HG03378 (cell line): ENCODE measurements at regions not wholly inside any gene's neighbourhood (a gene's known extent, or its start where the extent isn't known, plus 50 kb on each side); places are given as distances from the start of the nearest gene placed in this dataset.

Experiments used
- ATAC-seq: cut with Tn5 transposase; IDR thresholded peaks from one replicate; pipeline ENCODE4 v1.9.1; 2021; ENCODE audit warnings: mild to moderate bottlenecking, moderate library complexity; ENCODE audit not compliant: unreplicated experiment

DNA sequence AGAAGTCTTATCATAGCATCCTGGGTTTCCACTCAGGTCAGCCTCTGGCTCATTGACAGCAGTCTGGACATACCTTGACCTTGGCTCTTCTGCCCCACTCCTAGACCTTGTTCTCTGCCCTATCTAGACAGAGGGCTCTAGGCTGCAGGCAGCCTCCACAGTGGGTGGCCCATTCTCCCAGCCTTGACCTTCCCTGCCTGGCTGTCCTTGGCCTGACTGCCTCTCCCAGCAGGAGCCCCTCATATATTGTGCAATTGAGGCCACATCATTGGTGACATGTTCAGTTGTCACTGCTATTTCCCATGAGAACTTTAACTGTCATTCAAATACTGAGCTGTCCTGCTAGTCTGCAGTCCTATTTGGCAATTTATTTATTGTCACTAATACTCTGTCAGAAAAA lies 503.4 kb downstream of the PLXNA4 start:
- no peak for ATAC-seq

DNA sequence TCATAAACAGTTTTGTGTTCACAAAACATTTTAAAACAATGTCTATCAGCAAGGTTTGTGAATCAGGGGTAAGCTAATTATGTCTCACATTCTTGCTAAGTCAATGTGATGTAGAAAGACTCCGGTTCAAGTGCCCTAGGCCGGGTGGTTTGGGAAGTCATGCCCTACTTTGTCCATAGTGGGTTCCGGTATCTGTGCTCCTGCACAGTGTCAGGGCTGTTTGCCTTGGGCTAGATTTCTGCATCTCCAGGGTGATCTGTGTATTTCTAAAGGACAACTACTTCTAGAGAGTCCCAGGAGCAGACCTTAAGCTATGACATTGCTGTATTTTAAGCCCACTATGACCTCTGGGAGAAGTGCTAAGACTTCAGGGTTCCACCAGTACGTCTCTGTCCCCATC lies 504.1 kb downstream of the PLXNA4 start:
- no peak for ATAC-seq

DNA sequence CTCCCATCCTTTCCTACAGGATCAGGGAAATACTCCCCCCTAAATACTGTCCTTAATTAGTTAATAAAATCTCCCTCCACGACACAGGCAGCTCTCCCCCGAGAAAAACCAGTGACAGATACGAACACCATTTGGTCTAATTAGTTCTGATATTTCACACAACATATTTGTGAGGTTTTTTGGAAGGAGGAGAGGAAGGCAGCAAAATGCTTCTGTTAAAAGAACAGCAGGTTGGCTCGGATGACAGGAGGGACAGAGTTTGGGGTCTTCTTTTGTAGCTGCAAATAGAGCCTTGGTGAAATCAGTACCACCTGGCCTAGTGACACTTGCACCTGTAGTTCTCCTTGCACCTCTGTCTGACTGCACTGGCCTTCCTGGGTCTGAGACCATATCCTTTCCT lies 507.0 kb downstream of the PLXNA4 start:
- ATAC-seq, result no peak

DNA sequence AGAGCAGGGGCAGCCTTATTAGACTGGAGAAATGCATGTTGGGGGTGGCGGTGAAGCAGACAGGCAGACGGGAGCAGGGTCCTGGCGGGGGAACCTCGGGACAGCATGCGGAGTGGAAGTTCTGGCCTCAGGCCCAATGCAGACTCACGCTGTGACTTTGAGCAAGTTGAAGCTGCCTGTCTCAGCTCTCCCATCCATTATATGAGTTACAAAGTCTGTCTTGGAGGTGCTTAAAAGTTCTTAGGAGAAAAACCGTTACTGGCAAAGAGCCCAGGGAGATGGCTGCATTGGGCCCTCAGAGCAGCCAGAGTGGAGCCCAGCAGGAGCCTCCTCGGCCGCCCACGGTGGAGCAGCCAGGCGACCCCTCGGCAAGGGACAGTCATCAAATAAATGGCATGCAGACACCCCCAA lies 509.5 kb downstream of the PLXNA4 start:
- ATAC-seq, result no peak

DNA sequence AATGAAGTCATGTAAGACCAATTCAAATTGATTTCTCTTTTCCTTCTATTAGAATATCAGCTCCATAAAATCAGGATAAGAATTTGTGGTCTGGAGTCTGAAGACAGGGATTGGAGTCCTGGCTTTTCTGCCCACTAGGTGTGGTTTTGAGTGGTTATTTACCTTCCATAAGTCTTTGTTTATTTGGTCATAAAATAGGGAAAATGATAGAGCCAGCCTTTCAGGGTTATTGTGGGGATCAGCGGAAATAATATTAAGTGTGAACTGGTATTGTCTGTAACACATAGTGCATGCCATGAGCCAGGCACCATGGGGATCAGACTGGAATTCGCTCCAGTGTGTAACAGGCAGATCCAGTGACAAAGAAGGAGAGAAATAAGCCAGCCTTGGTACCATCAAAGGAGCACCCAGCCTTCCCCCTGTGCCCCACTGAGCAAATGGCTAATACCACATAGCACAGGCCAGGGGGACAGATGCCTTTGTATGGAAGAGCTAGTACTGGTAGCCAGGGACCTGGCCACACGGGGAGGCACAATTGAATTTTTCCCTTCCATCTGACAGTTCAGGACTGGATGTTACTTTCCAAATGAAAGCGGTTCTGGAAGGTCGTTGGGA lies 509.7 kb upstream of the PODXL start:
- no peak for ATAC-seq

DNA sequence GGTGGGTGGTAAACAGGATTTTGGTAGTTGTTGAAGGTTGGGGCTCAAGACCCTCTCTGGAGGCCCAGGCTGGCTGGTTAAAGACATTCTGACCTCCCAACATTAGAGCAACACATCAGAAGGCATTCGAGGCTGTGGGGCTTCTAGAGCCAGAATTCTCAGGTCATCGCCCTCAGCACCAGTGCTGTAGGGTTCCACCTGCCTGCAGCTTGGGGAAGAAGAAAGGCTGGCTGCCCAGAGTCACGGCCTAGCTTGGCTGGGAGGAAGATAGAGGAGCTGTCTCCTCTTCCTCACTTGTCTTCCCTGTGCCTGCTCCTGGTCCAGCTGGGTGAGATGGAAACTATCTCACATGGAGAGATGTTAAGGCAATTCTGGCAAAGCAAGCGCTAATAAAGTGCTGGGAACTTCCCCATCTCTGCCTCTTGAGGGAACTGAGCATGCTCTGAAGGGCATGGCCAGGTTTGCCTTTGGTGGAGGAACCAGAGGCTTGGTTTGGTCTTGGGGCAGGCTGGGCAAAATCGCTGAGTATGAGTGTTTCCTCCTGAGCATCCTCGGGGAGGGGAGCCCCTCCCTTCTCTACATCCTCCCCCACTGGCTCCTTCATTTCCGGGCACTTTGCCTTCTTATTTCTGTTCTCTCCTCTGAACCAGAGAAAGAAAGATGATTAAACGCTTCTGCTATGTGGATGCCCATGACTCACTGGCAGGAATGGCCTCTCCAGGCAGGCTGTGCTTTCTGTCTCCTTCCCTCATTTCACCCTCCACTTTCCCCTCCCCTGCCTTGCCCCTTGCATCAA lies 509.0 kb upstream of the PODXL start:
- no peak for ATAC-seq

DNA sequence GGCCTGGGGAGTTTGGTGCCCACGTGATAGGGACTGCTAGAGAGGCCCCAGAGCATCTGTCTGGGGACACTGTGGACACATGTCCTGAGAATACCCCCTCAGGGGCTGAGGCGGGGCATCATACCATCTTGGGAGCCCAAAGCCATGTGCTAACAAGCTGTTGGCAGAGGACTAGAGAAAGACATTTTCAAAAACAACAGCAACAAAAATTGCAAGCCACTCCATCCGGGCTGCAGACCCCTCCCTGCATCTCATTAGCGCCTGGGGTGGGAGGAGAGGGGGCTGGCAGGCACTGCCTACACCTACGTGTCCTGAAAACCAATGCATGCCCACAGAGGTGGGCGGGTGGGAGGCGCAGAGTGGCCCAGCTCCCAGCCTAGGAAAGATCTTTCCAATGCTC lies 507.4 kb upstream of the PODXL start:
- ATAC-seq, result no peak

DNA sequence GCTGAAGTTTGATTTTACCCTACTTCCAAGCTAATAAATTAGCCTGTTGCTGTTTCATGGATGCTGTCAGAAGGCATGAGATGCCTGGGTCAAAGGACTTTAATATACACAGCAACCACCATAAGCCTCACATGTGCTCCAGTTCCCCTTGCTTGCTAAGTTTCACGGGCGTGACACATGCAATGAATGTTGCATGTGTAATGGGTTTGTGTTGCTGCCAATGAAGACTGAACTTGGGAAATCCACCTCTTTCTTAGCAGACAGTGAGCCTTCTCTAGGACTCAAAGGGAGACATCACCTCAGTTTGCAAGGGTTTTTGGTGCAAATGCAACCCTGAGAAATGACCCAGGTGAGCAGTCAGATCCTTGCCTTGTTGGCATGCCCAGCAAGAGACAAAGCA lies 505.5 kb upstream of the PODXL start:
- no peak for ATAC-seq

DNA sequence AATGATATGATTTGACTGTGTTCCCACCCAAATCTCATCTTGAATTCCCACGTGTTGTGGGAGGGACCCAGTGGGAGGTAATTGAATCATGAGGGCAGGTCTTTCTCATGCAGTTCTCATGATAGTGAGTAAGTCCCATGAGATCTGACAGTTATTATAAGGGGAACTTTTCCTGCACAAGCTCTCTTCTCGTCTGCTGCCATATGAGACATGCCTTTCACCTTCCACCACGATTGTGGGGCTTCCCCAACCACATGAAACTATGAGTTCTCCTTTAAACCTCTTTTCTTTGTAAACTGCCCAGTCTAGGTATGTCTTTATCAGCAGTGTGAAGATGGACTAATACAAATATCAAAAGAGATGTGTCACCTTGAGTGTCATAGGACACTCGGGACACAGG lies 502.7 kb upstream of the PODXL start:
- peak; percentile 78 for ATAC-seq

DNA sequence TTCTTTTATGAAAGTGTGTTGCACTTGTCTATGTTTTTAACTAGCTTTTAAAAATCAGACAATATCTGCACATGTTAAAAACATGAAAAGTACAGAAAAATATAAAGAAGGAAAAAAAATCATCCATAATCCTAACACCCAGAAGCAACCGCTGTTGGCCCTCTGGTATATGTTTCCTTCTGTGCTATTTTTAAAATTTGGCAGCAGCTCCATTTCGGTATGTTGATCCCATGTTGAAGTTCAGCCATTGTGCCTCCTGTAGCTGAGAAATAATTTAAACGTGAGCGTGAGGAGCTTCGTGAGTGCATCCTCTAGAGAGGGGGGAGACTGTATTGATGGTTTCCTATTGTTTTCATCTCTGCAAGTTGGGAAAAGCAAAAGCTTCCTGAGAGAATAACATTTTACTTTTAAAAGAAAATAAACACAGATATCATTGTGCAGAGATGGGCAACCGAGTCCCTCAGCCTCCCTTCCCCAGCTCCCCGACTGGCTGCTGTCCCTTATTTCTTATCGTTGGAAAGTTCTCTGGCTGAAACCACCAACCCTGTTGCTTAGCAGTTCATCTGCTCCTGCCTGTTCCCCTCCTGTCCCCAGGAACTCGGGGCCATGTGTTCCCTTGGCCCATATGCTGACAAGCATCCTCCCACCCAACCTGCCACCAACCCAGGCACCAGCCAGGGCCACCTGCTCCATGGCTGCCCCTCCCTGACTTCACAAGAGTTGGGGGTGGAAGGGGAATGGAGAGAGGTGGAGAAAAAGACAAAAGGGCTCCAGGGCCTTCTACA lies 499.1 kb upstream of the PODXL start:
- ATAC-seq, result no peak

DNA sequence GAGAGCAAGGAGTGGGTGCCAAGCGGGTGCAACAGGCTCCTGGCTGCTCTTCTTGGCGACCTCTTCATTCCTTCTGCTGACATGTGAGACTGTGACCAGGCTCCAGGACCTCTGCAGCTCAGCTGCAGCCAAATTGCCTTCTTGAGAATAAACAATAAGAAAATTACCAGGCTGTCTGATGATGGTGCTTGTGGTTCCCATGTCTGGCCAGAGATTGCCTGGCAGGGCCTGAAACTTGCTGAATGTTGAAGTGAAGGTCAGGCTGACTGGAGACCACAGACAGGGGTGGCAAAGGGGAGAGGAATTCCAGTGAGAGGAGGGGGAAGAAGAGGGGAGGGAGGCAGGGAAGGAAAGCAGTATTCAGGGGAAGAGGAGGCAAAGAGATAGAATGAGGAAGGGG lies 497.4 kb upstream of the PODXL start:
- no peak for ATAC-seq

DNA sequence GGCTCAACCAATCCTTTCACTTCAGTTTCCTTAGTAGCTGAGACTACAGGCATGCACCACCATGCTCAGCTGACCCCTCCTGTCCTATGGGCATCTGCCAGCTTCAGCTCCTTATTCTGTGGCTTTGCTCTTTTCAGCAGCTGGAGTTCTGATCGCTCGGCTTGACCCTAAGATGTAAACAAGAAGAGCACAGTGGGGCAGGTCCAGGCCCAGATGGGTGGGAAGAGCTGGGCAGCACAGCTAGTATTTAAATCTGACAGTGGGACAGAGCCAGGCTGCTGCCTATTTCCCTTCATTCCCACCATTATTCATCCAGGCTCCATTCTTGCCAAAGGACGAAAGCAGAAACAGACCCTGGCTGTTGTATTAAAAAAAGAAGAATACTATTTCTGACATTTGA lies 494.9 kb upstream of the PODXL start:
- ATAC-seq, result no peak

DNA sequence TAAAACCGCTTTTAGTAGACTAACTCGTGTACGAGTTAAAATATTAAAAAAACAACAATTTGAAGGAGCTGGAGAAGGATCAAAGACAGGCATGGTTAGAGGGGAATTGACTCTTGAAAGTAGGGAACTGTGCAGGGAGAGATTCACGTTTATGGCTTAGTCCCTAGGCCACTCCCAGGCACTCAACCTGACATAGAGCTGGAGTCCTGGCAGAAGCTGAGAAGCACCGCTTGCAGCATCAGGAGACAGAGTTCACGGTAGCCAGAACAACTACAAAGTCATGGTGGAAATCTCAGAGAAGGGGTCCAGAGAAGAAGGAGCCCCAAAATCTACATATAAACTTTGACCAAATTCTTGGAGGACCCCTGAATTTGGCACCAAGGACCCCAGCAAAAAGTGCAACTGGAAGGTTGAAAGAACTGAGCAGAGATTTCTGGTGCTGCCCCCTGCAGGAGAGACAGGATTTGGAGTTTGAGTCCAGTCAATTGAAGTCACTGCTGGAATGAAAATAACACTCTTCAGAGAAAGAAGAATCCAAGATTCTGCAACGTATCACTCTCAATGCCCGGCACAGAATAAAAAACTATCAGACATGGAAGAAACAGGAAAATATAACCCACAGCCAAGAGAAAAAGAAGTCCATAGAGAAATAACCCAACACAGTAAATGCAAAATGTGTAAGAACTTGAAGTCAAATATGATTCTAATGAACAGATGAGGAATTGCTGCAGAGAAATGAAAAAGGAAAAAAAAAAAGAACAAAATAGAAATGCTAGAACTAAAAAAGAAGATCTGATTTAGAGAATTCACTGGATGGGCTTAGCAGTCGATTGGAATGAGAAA lies 493.3 kb upstream of the PODXL start:
- ATAC-seq, result no peak

DNA sequence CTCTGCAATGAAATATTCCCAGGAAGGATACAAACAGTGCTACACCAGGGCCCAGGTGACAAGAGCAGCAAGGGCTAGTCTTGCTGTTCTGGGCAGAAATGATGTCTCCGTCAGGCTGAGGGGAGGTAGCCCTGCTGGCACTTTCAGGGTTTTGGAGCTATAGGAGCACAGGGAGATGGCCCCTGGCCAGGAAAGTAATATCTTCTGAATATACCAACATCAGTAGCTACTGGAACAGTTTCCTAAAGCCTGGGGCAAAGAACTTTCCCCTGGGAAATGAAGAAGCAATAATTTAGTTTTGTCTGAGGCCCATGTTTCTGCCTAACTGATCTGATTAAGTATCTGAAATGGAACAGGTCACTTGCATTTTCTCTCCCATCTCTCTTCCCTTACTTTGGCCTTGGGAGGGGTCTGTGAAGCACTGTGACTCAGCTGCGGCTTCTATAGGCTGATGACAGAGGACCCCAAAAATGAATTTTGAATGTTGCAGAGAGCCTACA lies 489.1 kb upstream of the PODXL start:
- no peak for ATAC-seq

DNA sequence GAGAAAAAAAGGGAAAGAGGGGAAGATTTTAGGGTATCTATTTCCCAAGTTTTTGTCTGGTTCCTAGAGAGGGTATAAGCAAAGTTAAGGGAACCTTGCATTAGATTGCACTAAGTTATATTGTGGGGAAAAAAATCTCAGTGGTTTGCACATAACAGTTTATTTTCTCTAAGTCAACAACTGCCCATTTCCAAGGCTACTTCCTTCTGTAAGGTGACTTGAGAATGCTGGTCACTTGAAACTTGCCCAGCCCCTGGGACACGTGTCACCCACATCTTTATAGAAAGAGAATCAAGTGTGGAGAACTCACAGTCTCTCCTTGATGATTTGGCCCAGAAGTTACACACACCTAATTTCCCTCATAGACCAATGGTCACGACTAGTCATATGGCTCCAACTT lies 488.6 kb upstream of the PODXL start:
- no peak for ATAC-seq

DNA sequence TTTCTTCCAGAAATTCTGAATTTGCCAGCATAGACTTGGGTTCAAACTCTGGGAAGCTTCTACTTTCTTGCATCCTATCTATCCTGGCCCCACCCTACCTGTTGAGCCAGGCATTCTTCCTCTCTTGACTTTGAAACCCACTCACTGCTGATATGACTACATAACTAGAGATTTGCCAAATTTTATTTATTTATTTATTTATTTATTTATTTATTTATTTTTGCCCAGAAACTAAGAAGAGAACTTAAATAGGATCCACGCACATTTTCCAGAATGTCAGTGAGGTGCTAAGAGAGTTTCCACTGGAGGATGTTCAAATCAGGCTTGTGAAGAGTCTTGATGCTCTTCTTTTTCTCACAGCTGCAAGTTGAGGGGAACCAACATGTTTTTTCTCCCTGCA lies 487.8 kb upstream of the PODXL start:
- ATAC-seq, result no peak

DNA sequence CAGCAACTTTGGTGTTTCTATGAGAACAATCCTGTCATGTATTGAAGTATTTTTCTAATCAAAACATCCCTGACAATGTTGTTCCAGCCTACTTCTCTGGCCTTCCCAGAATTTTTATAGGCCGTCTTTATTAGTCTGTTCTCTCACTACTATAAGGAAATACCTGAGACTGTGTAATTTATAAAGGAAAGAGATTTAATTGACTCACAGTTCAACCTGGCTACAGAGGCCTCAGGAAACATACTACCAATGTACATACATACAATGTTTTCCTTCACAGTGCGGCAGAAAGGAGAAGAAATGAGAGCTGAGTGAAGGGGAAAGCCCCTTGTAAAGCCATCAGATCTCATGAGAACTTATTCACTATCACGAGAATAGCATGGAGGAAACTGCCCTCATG lies 484.7 kb upstream of the PODXL start:
- ATAC-seq, result no peak

DNA sequence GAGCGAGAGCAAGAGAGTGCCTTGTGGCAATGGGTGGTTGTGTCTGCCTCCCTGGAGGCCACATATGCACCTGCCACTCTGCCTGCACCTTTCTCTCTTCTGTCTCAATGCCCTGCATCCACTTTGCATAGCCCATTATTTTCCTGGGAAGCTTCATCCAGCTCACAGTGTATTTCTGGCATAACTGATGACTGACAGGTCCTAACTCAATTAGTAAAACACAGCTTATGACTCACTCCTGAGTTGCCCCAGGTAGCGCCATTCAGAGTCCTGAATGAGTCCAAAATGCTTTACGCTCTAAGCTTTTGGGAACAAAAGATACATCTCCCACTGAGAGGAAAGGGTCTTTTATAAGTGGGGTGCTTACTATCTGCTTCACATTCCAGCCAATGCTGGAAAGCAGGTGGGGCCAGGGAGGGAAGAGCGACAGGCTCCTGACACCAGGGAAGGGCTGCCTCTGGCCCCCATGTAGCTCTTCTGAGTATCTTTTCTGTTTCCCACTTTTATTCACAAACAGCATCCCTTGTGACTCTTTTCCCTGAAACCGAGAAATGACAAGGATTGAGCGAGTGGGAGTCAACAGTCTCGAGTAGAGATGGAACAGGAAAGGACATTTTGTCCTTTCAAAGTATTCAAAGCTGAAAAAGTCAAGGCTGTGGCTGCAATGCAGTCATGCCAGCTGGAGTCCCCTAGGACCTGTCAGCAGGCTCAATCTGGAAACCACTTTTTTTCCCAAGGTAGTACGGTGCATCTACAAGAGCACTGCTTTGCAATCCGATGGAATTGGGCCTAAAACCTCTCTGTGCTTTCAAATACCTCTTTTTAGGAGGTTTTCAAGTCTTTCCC lies 479.3 kb upstream of the PODXL start:
- ATAC-seq, result no peak

DNA sequence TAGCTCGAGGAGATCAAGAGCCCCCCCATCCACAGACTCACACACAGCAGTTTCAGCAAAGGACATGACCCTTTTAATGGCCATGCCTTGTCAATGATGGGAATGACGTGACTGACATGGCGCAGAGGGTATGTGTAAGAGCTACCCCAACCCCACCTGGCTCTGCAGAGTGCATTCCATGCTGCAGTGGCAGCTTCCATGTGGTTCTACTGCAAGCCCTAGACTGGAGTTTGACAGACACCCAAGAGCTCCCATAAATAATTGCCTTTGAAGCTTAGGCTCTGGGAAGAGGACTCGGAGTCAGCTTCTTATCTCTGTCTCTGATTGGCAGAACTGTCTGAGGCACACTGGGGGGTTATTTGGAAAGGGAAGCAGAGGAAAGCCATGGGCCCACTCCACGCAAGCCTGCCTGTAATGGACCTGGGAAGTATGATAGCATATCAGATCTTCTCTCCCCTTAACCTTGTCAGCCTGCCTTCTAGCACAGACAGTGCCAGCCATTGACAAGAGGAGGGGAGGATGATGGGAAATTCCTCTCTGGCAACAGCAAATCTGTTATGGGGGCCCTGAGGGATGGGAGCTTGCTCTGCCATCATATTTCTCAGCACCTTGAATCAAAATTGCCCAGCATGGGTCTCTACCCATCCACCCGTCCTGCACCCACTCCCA lies 478.5 kb upstream of the PODXL start:
- no peak for ATAC-seq

DNA sequence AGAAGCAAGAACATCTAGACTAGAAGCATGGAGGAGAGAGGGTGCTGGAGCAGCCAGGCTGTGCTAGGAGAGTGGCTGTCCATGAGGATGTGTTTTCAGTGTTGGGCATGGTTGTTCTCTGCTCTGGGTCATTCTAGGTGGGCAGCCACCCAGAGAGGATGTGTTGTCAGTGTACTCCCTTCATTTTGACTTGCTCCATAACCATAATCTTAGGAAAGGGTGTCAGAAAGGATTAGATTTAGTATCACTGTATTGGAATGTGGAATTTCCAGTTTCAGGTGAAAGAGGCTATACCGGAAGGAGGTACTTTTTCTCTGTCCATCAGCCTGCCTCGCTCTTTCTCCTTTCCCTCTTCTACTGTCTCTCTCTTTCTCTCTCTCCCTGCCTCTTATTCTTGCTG lies 474.5 kb upstream of the PODXL start:
- no peak for ATAC-seq
